SK-N-SH (cell line): ENCODE measurements at regions not wholly inside any gene's neighbourhood (a gene's known extent, or its start where the extent isn't known, plus 50 kb on each side); places are given as distances from the start of the nearest gene placed in this dataset.

Experiments used
- CTCF ChIA-PET: fragments of 300-600, 350-600 bp; formaldehyde crosslinking; extraction: SDS; loops from one replicate; lab custom pipeline; 2021; lab: Yijun Ruan, JAX
- POLR2A ChIA-PET: fragments of 350-600 bp; sonication (Branson Sonifier 250); formaldehyde crosslinking; extraction: SDS; loops from one replicate; lab custom pipeline; 2020; ENCODE audit warnings: antibody characterized with exemption, inconsistent platforms; lab: Yijun Ruan, JAX
- DNase-seq: peaks from one replicate; pipeline ENCODE4 v3.0.0; 2012
- H2AFZ ChIP-seq: fragments of 200-600 bp; sonication (generic); 2 replicates; pipeline ENCODE4 v1.8.1; 2016; ENCODE audit warnings: antibody characterized with exemption, mild to moderate bottlenecking, low read depth
- H3F3A ChIP-seq: fragments of 200-600 bp; sonication (generic); replicated peaks from 2 replicates; pipeline ENCODE3; 2016; ENCODE audit warnings: antibody characterized with exemption, mild to moderate bottlenecking; ENCODE audit not compliant: insufficient read depth
- H3K27ac ChIP-seq, 2 experiments: fragments of 200-500 bp in 1 of 2; fragments of 200-600 bp in 1 of 2; sonication (Bioruptor generic) in 1 of 2; sonication (generic), shearing (Covaris generic) in 1 of 2; 2 replicates each; pipeline versions ENCODE4 v1.5.1 to v1.6.1; 2014 to 2016; ENCODE audit warnings: low read depth in 2 of 2, inconsistent platforms in 1 of 2, low read length in 1 of 2, mild to moderate bottlenecking in 1 of 2, mixed read lengths in 1 of 2
- H3K27me3 ChIP-seq: fragments of 200-600 bp; sonication (generic), shearing (Covaris generic); 2 replicates; pipeline ENCODE4 v1.6.1; 2016; ENCODE audit warnings: mixed run types; ENCODE audit not compliant: insufficient read depth
- H3K36me3 ChIP-seq, 2 experiments: fragments of 200-500 bp in 1 of 2; fragments of 200-600 bp in 1 of 2; sonication (Bioruptor generic) in 1 of 2; sonication (generic) in 1 of 2; replicated peaks in 1 of 2; 2 replicates each; pipeline versions ENCODE3 to v1.5.1; 2014 to 2016; ENCODE audit warnings: low read length in 1 of 2, mild to moderate bottlenecking in 1 of 2; ENCODE audit not compliant: insufficient read depth in 2 of 2, control insufficient read depth in 1 of 2
- H3K4me1 ChIP-seq, 2 experiments: fragments of 200-500 bp in 1 of 2; fragments of 200-600 bp in 1 of 2; sonication (Bioruptor generic) in 1 of 2; sonication (generic), shearing (Covaris generic) in 1 of 2; 2 replicates each; pipeline versions ENCODE4 v1.5.1 to v1.6.1; 2014 to 2016; ENCODE audit warnings: low read depth in 1 of 2, low read length in 1 of 2, mixed run types in 1 of 2; ENCODE audit not compliant: insufficient read depth in 2 of 2, control insufficient read depth in 1 of 2
- H3K4me2 ChIP-seq: fragments of 200-600 bp; sonication (generic), shearing (Covaris generic); 2 replicates; pipeline ENCODE4 v1.6.1; 2017; ENCODE audit warnings: mixed run types
- H3K4me3 ChIP-seq, 2 experiments: fragments of 200-500 bp in 1 of 2; fragments of 200-600 bp in 1 of 2; sonication (Bioruptor generic) in 1 of 2; sonication (generic), shearing (Covaris generic) in 1 of 2; 2 replicates each; pipeline versions ENCODE4 v1.5.1 to v1.8.1; 2014 to 2016; ENCODE audit warnings: low read depth in 2 of 2, inconsistent platforms in 1 of 2, low read length in 1 of 2, mild to moderate bottlenecking in 1 of 2, mixed read lengths in 1 of 2, moderate library complexity in 1 of 2
- H3K79me2 ChIP-seq: fragments of 200-600 bp; sonication (generic); 2 replicates; pipeline ENCODE4 v1.8.1; 2017; ENCODE audit warnings: mild to moderate bottlenecking; ENCODE audit not compliant: insufficient read depth
- H3K9ac ChIP-seq: fragments of 200-600 bp; sonication (generic); 2 replicates; pipeline ENCODE4 v1.6.1; 2017; ENCODE audit warnings: mixed run types
- H3K9me2 ChIP-seq: fragments of 200-600 bp; sonication (generic); 2 replicates; pipeline ENCODE4 v1.6.1; 2017; ENCODE audit warnings: mixed run types
- H3K9me3 ChIP-seq: fragments of 200-600 bp; sonication (generic); 2 replicates; pipeline ENCODE4 v1.6.1; 2017; ENCODE audit warnings: mixed run types, mild to moderate bottlenecking, moderate library complexity
- H4K20me1 ChIP-seq: fragments of 200-600 bp; sonication (generic); 2 replicates; pipeline ENCODE4 v1.6.1; 2017; ENCODE audit warnings: mild to moderate bottlenecking, mixed run types; ENCODE audit not compliant: insufficient read depth
- EZH2phosphoT487 ChIP-seq: fragments of 200-600 bp; sonication (generic); IDR thresholded peaks from 2 replicates; pipeline ENCODE4 v1.6.1; 2017; ENCODE audit warnings: low read depth, mixed run types, mild to moderate bottlenecking, antibody characterized with exemption, moderate library complexity, borderline replicate concordance
- FOSL2 ChIP-seq: IDR thresholded peaks from 2 replicates; pipeline ENCODE4 v1.4.0; 2012; ENCODE audit warnings: low read depth, mild to moderate bottlenecking, moderate library complexity, borderline replicate concordance
- FOXJ3 ChIP-seq: sonication (generic); formaldehyde crosslinking; IDR thresholded peaks from 2 replicates; pipeline ENCODE4 v1.5.1; 2020; ENCODE audit warnings: mild to moderate bottlenecking, missing genetic modification reagents
- FOXM1 ChIP-seq: IDR thresholded peaks from 2 replicates; pipeline ENCODE4 v1.4.0; 2012; ENCODE audit warnings: low read depth, mild to moderate bottlenecking
- GATA2 ChIP-seq: sonication (generic); formaldehyde crosslinking; IDR thresholded peaks from 2 replicates; pipeline ENCODE4 v1.5.0; 2020; ENCODE audit warnings: mild to moderate bottlenecking, missing genetic modification reagents
- MEF2A ChIP-seq: IDR thresholded peaks from 2 replicates; pipeline ENCODE4 v1.4.0; 2012; ENCODE audit warnings: low read depth, borderline replicate concordance
- MXI1 ChIP-seq: IDR thresholded peaks from 2 replicates; pipeline ENCODE4 v1.6.1; 2012; ENCODE audit warnings: mild to moderate bottlenecking, low read depth, low read length, improper control_type of control experiment
- NRF1 ChIP-seq: IDR thresholded peaks from 2 replicates; pipeline ENCODE4 v1.6.1; 2012; ENCODE audit warnings: low read depth, mild to moderate bottlenecking, low read length
- RCOR1 ChIP-seq: fragments of 150-350 bp; IDR thresholded peaks from 2 replicates; pipeline ENCODE4 v1.6.1; 2017; ENCODE audit warnings: antibody characterized with exemption, low read length
- RFX5 ChIP-seq: IDR thresholded peaks from 2 replicates; pipeline ENCODE4 v1.6.1; 2012; ENCODE audit warnings: mild to moderate bottlenecking, improper control_type of control experiment, low read length
- SIN3A ChIP-seq: IDR thresholded peaks from 2 replicates; pipeline ENCODE4 v1.6.1; 2012; ENCODE audit warnings: low read depth, mild to moderate bottlenecking, low read length, moderate library complexity, borderline replicate concordance
- SMC3 ChIP-seq: IDR thresholded peaks from 2 replicates; pipeline ENCODE4 v1.6.1; 2012; ENCODE audit warnings: low read depth, low read length, improper control_type of control experiment
- TAF1 ChIP-seq: IDR thresholded peaks from 2 replicates; pipeline ENCODE4 v1.6.1; 2012; ENCODE audit warnings: low read depth, mild to moderate bottlenecking, low read length, moderate library complexity, borderline replicate concordance
- TCF12 ChIP-seq: IDR thresholded peaks from 2 replicates; pipeline ENCODE4 v1.4.0; 2012
- TEAD4 ChIP-seq: IDR thresholded peaks from 2 replicates; pipeline ENCODE4 v1.4.0; 2012; ENCODE audit warnings: mild to moderate bottlenecking, borderline replicate concordance; ENCODE audit not compliant: insufficient read depth
- YY1 ChIP-seq: IDR thresholded peaks from 2 replicates; pipeline ENCODE4 v1.4.0; 2012; ENCODE audit warnings: low read depth, mild to moderate bottlenecking
- WGBS: methylation state at CpG from one replicate; pipeline ENCODE4 v1.1.6; 2017; ENCODE audit warnings: low lambda C conversion rate; 5-methylcytosine and 5-hydroxymethylcytosine counted together
- TF ChIP-seq, protein P1 (sequence below): IDR thresholded peaks from 2 replicates; pipeline ENCODE4 v1.4.0; 2012; ENCODE audit warnings: low read depth, borderline replicate concordance
- TF ChIP-seq, protein P2 (sequence below): fragments of 150-350 bp; IDR thresholded peaks from 2 replicates; pipeline ENCODE4 v1.6.1; 2017; ENCODE audit warnings: antibody characterized with exemption, low read length, low read depth, borderline replicate concordance
- TF ChIP-seq, protein P3 (sequence below): IDR thresholded peaks from 2 replicates; pipeline ENCODE4 v1.4.0; 2012; ENCODE audit warnings: low read depth
- TF ChIP-seq, protein P4 (sequence below): IDR thresholded peaks from 2 replicates; pipeline ENCODE4; 2012
- TF ChIP-seq, protein P5 (sequence below): fragments of 200-600 bp; sonication (generic); IDR thresholded peaks from 2 replicates; pipeline ENCODE4 v1.6.1; 2017; ENCODE audit warnings: antibody characterized with exemption, mild to moderate bottlenecking, moderate library complexity

DNA sequence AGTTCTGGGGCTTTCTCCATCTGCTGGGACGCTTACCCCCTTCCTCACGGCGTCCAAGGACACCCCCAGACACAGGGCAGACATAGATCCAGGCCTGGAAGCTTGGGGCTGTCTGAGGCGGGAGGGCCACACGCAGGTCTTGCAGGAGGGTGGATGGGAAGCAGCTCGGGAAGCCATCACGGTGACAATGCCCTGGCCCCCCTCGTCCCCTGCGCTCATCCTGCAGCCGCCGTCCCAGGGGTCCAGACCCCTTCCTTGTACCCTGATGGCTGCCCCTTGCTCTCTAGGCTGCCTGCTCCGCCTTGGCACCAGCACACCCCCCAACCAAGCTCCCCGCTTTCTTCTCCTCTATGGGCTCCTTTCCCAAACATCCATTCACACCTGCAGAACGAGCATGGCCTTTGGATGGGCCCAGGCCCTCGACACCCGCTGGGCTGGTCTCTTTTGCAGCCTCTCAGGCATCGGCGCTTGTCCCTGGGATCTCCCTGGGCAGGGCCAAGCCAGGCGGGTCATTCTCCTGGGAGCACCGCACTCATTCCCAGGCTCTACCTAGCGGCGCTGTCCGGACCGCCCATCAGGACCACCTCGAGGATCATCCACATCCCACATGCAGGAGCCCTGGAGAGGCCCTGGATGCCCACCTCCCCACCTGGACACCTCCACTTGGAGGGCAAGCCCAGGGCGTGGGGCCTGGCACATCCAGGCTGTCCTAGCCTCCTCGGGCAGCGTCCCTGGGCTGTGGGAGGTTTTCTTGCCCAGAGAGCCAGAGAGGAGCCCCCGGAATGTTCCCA lies 274.9 kb downstream of the NDUFA10 start:
- TF ChIP-seq YY1 (no peak), SIN3A (no peak), EZH2phosphoT487 (no peak), FOXJ3 (CRISPR knock-in tag) (no peak)
- TF ChIP-seq, protein P1, sequence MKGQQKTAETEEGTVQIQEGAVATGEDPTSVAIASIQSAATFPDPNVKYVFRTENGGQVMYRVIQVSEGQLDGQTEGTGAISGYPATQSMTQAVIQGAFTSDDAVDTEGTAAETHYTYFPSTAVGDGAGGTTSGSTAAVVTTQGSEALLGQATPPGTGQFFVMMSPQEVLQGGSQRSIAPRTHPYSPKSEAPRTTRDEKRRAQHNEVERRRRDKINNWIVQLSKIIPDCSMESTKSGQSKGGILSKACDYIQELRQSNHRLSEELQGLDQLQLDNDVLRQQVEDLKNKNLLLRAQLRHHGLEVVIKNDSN: no peak
- H3K27me3 ChIP-seq: no peaks in the 10 kb centered on the region
- no peak overlapping the region for H3K4me2 ChIP-seq
- H3K27ac ChIP-seq: no peak overlapping the region
- ChIA-PET CTCF (interaction anchor here (1.0 to 1.4 kb wide), 3 partner anchors 8 to 241 kb away, joined by 3 read pairs; no protein-coding TSS in a partner anchor), POLR2A (no interaction called here)
- no peak overlapping the region for H2AFZ ChIP-seq
- H3K9me3 ChIP-seq: no peaks in the 10 kb centered on the region
- no peaks in the 10 kb centered on the region; a peak in 1 of 4 replicates for H3K4me1 ChIP-seq
- DNase-seq: no peak
- H3K9me2 ChIP-seq: no peaks in the 10 kb centered on the region
- 65% methylated on average over 13 of the region's 29 CpGs for WGBS
- H3K79me2 ChIP-seq: no peaks in the 10 kb centered on the region
- H3F3A ChIP-seq: no peaks in the 10 kb centered on the region
- H3K4me3 ChIP-seq: no peak overlapping the region
- no peak overlapping the region for H3K9ac ChIP-seq
- no peaks in the 10 kb centered on the region for H4K20me1 ChIP-seq
- no peaks in the 10 kb centered on the region for H3K36me3 ChIP-seq

DNA sequence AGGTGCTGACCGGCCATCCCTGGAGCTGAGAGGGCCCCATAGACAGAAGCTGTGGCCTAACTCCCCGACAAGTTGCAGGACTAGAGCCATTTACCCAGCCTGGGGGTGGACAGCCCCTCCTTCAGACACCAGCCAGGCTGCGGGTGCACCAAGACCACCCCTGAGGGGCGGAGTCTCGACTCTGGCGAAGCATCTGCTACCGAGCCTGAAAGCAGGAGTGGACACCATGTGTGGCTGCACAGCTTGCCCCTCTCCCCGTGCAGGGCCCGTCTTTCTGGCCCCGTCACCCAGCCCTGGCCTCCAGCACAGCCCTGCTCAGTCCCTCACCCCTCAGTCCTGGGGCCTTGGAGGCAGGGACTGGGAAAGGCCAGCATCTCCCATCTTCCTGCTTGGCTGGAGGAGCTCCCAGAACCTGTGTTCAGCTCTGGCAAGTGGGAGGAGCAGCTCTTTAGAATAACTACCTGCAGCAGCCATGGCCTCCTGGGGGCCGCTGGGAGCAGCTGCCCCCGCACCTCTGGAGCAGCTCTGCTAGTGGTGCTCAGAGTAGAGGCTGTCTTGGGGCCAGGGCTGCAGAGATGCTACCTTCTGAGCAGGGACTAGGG lies 275.8 kb downstream of the NDUFA10 start:
- H3F3A ChIP-seq: no peaks in the 10 kb centered on the region
- POLR2A ChIA-PET: no interaction called here
- H2AFZ ChIP-seq: no peak overlapping the region
- no peaks in the 10 kb centered on the region for H4K20me1 ChIP-seq
- no peaks in the 10 kb centered on the region for H3K79me2 ChIP-seq
- H3K27me3 ChIP-seq: no peaks in the 10 kb centered on the region
- no peak overlapping the region for H3K4me2 ChIP-seq
- no peak overlapping the region for H3K9ac ChIP-seq
- peaks cover 0 to 6% of the 10 kb centered on the region in 2 experiments; a peak in 1 of 4 replicates for H3K4me1 ChIP-seq
- H3K36me3 ChIP-seq: no peaks in the 10 kb centered on the region
- no peak overlapping the region for H3K27ac ChIP-seq
- no peaks in the 10 kb centered on the region for H3K9me2 ChIP-seq
- WGBS: 44% methylated on average over 4 of the region's 12 CpGs
- no peak overlapping the region for H3K4me3 ChIP-seq
- TF ChIP-seq GATA2 (CRISPR knock-in tag) (no peak), SIN3A (no peak), RCOR1 (no peak), SMC3 (no peak), FOXM1 (no peak), MEF2A (no peak), FOSL2 (no peak), RFX5 (no peak), TEAD4 (no peak), MXI1 (no peak), NRF1 (no peak), TAF1 (no peak), TCF12 (no peak)
- TF ChIP-seq, protein P2, sequence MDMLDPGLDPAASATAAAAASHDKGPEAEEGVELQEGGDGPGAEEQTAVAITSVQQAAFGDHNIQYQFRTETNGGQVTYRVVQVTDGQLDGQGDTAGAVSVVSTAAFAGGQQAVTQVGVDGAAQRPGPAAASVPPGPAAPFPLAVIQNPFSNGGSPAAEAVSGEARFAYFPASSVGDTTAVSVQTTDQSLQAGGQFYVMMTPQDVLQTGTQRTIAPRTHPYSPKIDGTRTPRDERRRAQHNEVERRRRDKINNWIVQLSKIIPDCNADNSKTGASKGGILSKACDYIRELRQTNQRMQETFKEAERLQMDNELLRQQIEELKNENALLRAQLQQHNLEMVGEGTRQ: no peak
- TF ChIP-seq, protein P3, sequence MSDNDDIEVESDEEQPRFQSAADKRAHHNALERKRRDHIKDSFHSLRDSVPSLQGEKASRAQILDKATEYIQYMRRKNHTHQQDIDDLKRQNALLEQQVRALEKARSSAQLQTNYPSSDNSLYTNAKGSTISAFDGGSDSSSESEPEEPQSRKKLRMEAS: no peak
- TF ChIP-seq, protein P4, sequence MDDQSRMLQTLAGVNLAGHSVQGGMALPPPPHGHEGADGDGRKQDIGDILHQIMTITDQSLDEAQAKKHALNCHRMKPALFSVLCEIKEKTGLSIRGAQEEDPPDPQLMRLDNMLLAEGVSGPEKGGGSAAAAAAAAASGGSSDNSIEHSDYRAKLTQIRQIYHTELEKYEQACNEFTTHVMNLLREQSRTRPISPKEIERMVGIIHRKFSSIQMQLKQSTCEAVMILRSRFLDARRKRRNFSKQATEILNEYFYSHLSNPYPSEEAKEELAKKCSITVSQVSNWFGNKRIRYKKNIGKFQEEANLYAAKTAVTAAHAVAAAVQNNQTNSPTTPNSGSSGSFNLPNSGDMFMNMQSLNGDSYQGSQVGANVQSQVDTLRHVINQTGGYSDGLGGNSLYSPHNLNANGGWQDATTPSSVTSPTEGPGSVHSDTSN: no peak
- TF ChIP-seq, protein P5, sequence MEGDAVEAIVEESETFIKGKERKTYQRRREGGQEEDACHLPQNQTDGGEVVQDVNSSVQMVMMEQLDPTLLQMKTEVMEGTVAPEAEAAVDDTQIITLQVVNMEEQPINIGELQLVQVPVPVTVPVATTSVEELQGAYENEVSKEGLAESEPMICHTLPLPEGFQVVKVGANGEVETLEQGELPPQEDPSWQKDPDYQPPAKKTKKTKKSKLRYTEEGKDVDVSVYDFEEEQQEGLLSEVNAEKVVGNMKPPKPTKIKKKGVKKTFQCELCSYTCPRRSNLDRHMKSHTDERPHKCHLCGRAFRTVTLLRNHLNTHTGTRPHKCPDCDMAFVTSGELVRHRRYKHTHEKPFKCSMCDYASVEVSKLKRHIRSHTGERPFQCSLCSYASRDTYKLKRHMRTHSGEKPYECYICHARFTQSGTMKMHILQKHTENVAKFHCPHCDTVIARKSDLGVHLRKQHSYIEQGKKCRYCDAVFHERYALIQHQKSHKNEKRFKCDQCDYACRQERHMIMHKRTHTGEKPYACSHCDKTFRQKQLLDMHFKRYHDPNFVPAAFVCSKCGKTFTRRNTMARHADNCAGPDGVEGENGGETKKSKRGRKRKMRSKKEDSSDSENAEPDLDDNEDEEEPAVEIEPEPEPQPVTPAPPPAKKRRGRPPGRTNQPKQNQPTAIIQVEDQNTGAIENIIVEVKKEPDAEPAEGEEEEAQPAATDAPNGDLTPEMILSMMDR: no peak
- TF ChIP-seq, protein P1: no peak
- H3K9me3 ChIP-seq: no peaks in the 10 kb centered on the region
- CTCF ChIA-PET: interaction anchor here (1.0 to 1.4 kb wide), 4 partner anchors 9 to 242 kb away, joined by 3 read pairs; no protein-coding TSS in a partner anchor
- DNase-seq: no peak
